NCI-H2081 treated with DMSO at 0.1 percent for 48 hours (cell line): ENCODE measurements at regions not wholly inside any gene's neighbourhood (a gene's known extent, or its start where the extent isn't known, plus 50 kb on each side); places are given as distances from the start of the nearest gene placed in this dataset.

Source experiments
- DNase-seq: peaks from one replicate; lab custom pipeline; 2025; lab: John Stamatoyannopoulos, UW

DNA sequence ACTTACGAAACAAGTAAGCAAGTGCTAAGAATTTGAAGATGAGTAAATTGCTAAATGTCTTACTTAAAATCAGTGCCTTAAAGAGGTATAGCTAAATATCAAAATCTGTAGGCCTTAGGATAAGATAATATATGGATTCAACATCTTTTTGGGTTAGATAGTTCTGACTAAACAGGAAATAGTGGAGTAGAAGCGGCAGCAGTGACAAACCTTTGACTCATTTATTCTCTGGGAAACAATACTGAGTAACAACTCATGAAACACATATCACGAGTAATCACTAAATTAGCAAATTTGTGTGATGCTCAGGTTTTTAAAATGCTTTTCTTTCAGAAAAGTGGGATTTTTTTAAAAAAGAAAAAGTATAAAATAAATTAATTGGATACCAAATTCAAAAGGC lies 762.1 kb upstream of the TYRP1 start:
- DNase-seq: no peak

DNA sequence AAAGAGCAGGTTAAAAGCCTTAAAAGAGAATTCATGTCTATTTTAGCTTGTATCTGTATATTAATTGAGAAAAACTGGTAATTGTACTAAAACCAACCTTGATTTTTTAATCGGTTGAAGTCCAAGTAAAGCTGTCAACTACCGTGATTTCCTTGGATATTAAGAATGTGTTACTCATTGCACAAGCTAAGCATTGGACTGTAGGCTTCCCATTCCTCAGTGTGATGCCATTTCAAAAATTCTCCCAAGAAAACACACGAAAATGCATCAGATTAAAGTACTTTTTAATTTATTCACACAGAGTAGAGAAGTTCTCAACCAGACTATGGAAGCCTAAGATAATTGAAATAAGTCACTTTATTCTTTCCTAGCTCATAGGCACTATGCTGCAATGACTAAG lies 761.4 kb upstream of the TYRP1 start:
- no peak for DNase-seq

DNA sequence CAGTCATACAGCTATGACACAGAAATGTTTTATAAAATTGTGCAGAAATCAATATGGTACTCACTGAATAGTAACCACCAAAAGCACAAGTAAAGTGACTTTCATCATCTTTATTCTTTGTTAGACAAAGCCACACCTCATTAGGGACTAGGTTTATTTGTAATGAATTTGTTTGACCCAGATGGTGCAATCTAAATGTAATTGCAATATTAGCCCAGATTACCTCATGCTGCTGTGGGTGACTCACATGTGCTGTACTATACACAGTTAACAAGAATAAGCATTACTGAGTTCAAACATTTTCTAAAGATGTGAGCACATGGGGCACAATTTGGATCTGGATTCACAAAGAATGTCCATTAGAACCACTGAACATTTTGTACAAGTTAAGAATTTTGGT lies 759.3 kb upstream of the TYRP1 start:
- no peak for DNase-seq

DNA sequence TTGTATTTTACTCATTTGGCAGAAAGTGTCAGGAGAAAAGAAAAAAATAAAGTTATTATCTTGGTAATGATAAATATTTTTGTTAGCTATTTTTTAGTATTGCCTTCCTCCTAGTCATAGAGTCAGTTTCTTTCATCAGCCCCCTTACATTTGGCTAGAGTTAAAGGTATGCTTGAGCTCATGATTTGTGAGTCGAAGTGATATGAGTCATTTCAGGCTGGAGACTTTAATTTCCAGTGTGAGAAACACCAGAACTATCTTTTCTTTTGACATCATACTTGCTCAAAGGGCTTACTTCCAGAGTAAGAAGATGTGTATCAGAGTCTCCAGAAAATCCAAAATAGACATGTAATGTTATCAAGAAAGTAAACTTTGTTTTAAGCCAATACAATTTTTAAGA lies 746.7 kb upstream of the TYRP1 start:
- no peak for DNase-seq

DNA sequence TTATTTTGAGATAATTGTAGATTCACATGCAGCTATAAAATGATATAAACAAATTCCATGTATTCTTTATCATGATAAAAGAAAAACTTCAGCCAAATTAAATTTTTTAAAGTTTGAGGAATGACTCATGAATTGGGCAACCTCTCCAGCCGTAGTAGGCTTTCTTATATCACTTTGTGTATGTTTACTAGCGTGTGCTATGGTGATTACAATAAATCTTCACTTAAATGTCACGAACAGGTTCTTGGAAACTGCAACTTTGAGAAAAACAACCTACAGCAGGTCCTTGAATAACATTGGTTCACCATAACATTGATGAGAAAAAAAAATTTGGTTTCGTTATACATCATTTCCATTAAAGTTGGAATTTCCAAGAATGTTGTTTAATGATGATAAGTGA lies 730.9 kb upstream of the TYRP1 start:
- DNase-seq: no peak

DNA sequence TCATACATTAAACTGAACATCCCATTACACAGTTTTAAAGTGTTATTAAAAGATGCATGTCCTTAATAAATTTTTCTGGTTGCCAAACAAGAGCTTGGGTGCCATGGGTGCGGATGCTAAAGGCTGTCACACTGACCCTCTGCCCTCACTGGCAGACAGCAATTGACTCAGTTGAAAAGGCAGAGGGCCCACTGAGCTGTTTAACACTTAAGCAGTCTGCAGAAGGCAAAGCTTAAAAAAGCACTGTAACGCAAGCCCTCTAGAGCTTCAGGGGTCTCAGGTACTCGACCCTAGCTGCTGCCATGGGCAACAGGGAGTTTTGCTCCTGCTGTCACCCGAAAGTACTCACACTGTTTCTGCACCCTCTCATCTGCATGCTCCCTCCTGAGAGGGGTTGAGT lies 726.4 kb upstream of the TYRP1 start:
- DNase-seq: no peak

DNA sequence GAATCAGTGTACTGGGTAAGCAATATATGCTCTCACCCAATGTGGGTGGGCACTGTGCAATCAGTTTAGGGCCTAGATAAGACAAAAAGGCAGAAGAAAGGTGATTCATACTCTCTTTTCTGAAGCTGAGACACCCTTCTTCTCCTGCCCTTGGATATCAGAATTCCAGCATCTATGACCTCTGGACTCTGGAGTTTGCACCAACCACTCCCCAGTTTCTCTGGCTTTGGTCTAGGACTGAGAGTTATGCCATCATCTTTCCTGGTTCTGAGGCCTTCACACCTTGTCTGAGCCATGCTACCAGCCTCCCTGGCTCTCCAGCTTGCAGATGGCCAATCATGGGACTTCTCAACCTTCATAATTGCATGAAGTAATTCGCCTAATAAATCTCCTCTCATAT lies 724.6 kb upstream of the TYRP1 start:
- DNase-seq: no peak

DNA sequence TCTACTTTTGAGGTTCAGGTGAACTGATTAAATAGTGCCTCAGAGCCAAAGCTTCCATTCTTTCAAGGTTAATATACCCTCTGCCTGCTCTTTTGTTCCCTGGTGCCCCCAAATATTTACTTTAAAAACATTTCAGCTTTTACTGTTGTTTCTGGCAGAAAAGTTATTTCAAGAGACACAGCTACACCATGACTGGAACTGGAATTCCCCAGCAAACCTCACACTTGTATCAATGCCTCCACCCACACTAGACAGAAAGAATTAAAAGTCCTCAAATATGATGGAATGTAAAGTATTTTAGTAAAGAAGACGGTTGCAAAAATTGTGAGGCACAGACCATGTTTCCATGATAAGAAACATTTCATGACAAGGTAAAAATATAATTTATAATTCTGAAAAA lies 720.2 kb upstream of the TYRP1 start:
- DNase-seq: no peak

DNA sequence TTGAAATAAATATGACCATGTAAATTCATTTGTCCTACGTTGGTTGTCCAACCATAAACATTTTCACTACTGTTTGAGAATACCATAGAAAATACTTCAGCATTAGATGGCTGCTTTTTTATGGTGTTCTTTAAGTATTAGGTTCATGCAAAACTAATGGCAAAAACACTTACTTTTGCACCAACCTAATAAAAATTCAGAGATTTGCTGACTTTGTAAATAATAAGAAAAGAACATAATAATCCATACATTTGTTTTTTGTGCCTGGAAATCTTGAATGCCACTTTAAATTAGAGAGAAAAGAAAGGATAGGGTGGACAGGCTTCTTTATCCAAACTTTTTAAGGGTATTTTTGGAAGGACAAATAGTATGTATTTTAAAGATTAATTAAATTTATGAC lies 719.7 kb upstream of the TYRP1 start:
- no peak for DNase-seq

DNA sequence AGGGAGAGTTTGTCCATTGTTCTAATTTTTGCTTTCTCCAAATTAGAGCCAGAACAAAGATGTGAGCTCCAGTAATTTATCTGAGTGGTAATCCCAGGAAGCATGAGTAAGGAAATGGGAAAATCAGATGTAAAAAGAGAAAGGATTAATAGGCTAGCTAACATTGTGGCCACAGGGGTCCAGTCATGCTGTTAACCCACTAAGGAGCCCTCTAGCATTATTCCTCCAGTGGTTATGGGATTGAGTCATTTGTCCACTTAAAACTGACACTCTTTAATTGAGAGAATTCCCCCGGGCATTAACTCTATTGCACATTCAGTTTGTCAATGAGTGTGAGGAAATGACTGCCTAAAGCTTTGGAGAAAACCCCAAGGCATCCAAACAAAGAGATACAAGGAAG lies 700.3 kb upstream of the TYRP1 start:
- no peak for DNase-seq

DNA sequence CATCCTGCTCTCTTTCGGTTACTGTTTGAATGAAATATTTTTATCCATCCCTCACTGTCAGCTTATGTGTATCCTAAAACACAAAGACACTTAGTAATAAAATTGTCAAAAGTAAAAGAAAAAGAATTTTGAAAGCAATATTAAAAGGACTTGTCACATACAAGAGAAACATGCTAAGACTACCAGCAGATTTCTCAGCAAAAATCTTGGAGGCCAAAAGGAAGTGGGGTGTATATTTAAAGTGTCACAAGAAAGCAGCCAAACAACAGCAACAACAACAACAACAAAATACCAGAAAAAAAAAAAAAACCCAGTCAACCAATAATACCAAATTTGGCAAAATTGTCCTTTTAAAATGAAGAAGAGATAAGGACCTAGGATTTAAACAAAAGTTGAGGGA lies 678.7 kb upstream of the TYRP1 start:
- DNase-seq: no peak

DNA sequence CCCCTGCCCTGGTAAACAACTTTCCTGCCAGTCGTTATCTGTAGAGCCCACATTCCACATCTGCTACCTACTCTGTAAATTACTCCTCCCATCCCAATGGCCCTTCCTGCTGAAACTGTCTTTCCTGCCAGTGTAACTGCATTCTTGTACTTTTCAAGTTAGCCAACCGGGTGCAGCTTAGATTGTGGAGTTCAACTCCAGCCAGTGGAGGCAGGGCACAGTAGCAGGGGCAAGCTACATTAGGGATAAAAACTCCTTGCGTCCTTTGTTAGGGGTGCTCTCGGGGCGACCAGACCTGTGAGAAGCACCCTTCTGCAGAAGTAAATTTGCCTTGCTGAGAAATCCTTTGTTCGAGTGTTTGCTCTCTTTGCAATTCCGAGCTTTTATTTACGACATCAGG lies 639.0 kb upstream of the TYRP1 start:
- DNase-seq: no peak

DNA sequence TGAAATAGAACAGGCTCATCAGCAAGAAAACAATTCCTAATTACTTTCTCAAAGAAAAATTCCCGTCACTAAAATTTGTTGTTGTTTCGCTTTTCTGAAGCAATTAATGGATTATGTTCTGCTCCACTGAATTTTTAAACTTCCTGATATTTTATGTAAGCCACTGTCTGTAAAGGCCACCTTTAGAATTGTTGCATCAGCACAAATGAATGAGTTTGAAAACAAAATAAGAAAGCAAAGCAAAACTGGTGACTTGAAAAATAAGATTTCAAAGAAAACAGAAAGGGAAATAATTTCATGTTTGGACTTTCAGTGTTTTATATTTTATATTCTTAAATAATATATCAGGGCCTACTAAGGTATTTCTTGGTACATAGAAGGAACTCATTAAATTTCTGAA lies 636.3 kb upstream of the TYRP1 start:
- DNase-seq: no peak

DNA sequence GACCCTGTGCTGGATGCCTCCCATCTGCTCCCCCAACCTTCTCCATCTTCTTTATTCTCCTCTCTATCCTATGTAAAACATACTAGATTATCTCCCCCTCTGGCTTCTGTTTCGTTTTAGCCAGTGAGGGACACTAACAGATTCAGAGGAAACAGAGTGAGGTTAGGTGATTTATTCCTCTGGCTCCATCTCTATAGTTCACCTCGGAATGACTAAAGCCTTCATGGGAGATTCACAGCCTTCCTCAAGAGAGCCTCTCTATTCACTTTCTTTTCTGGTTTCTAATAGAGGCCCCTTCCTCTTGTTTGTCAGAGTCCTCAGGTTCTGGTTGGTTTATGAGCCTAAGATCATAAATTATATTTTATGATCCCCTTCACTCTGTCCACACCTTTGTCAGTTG lies 633.1 kb upstream of the TYRP1 start:
- no peak for DNase-seq

DNA sequence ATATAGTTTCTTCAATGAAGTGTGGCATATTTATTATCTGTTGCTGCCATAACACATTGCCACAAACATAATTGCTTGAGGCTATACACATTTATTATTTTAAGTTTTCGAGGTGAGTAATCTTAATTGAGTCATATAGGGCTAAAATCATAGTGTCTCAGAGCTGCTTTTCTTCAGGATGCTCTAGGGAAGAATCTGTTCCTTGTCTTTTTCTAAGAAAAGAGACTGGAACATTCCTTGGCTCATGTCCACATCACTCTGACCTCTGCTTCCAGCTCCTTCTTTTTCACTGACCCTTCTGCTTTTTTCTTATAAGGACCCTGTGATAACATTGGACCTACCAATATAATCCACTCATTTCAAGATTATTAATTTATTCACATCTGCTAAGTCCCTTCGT lies 632.4 kb upstream of the TYRP1 start:
- no peak for DNase-seq

DNA sequence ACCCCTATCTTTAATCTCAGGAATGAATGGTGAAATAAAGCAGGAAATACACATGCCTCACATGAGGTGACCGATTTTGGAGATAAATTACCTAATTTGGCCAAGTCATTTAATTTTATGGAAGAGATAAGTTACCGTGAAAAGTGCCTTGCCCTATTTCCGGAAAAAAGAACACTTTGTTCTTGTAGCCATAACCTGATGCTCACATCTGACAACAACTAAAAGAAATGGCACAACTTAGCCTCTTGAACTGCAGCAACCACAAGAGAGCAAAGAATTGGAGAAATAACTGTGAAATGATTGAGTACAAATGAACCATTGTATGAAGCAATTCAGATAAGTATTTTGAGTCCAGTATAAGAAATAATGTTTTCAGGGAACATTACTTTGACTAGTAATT lies 628.1 kb upstream of the TYRP1 start:
- no peak for DNase-seq

DNA sequence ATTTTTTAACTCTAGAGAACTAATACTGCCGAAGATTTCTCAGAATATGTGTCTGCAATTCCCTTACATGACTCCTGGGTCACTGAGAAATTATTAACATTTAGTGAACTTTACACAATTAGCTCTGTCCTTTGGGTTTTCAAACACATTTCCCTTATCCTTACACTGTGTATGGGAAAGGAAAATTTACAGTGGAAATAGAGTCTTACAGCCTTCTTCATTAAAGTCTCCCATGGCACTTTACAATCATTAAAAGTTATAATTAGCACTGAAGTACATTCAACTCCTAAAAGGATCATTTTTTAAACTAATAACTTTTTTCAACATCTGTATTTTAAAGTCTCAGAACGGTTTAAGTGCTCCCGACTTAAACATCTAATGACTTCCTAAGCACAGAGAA lies 627.5 kb upstream of the TYRP1 start:
- DNase-seq: no peak

DNA sequence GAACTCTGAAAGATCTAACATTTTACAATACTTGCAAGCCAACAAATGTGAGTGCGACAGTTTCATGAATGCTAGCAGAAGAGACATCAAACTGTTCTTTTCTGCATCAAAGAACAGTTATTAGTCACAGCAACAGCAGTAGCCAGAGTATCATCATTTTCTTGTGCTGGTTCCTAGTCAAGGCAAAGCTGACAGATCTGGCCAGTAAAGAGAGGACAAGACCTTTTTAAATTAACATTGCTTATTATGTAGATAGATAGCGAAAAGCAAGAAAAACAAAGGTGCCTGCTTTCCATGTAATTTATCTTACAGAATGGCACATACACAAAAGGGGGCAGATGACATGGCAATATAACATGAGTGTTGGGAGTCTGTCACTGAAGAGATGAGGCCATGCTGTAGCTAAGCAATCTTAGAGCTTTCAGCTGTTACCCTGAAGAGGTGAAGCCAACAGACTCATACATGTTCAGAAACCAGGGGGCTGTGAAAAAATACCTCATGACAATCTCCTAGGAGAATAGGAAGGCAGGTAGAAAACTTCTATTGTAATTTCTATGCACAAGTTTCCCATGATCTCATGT lies 626.6 kb upstream of the TYRP1 start:
- DNase-seq: no peak

DNA sequence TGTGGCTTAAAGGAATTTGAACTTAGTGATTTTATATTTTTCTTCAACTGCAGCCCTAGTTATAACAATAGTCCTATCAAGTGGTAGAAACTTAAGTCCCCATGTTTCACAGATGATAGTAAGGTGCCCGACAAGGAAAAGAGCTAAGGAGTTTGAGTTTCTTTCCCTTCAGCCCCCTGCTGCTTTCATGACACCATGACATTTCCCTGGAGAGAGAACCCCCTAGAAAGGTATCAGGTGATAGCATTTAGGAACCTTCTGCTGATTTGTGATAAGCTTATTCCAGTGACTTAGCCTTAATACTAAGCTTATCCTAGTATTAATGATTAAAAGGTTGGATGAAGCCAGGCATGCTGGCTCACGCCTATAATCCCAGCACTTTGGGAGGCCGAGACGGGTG lies 623.8 kb upstream of the TYRP1 start:
- no peak for DNase-seq

DNA sequence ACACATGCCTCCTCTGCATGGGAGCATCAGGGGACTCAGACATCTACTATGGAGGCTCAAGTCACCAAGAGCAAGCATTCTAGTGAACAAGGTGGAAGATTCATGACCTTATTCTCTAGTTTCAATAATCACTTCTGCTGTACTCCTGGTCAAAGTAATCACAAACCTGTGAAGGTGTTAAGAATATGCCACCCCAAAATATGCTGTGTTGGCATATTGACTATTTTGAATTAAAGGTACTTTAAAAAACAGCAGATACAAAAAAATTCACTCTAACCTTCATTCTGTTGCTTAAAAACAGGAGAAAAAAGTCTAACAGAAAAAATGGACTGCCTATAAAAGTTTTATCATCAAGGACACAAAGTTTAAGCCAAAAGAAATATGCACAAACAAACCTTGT lies 607.8 kb upstream of the TYRP1 start:
- no peak for DNase-seq

DNA sequence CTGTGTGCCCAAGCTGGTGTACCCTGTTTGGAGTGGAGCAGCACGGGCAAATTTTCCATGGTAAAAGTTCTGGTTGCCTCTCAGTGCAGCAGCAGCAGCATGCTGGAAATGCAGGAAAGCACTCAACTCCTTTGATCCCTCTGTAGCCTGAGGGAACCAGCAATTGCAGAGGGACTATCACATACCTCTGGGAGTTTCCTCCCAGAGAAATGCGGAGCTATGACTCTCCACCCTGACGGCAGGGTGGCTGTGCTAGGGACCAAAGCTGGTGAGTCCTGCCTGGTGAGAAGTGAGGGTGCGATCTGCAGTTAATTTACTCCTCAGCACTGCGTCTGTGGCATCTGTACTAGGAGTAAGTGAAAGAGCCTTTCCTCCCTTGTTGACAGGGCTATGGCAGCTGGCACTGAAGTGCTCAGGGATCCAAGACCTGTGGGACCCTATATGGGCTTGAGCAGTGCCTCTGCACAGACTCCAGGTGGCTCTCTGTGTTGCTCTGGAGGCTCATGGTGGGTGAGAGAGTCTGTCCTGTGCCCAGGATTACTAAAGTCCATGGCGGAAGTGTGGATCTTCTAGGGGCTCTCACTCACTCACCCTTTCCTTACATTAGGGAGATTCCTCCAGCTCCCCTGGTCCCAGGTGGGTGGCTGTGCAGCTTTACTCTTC lies 601.2 kb upstream of the TYRP1 start:
- no peak for DNase-seq

DNA sequence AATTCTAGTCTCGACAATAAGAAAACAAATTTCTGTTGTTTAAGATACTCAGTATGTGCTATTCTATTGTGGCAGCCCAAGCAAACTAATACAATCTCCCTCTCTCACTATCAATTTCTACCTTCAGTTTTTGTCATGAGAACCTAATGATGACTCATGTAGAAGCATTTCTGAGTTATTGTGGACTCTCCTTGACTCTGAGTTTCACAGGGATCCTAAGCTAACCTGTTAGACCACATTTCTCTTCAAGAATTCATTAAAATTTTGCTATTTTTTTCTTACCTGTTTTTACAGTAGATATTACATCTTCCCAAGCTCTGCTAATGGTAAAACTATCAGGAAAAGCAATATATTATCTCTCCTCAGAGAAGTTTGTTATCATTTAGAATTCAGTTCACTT lies 599.1 kb upstream of the TYRP1 start:
- DNase-seq: no peak

DNA sequence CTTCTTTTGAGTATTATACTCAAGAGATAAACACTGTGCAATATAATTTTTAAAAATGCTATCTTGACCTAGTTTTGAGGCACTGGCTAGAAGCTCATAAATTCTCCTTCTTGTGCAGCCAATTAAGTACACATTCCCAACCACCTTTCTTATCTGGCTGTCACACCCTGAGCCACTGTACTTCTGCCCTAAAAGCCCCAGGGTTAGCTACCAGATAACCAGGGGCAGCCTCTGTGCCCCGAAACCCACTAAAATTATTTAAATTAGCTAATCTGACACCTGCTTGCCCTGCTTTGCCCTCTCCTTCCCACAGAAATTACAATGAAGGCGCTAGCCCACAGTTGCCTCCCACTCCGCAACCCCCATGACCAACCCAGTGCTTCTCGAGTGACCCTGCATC lies 597.3 kb upstream of the TYRP1 start:
- DNase-seq: no peak

DNA sequence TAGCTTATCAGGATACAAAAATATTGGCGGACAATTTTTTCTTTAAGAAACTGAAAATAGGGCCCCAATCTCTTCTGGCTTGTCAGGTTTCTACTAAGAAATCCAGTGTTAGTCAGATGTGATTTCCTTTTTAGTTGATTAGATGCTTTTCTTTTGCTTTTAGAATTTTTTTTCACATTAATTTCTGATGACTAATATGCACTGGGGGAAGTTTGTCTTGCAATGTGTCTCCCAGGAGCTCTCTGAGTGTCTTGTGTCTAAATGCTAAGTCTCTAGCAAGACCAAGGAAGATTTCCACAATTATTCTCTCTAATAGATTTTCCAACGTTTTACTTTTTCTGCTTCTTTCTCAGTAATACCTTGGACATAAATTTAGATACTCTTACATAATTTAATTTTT lies 559.8 kb upstream of the TYRP1 start:
- no peak for DNase-seq

DNA sequence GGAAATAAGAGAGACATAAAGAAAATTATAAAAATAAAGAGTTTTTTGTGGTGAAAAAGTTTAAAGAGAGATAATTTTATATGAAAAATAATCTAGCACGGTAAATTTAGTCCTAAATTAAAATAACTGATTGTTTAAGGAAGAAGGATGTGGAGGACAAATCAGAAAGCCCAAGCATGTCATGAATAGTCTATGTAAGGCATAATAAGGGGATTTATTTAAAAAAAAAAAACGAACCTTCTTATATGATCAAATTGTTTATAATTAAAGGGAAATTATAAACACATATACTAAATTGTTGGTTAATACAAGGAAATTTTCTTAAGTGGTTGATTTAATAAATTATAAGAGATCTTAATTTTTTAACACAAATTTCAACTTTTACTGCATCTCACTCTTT lies 551.8 kb upstream of the TYRP1 start:
- no peak for DNase-seq
